IMR-90 (cell line): ENCODE measurements at regions not wholly inside any gene's neighbourhood (a gene's known extent, or its start where the extent isn't known, plus 50 kb on each side); places are given as distances from the start of the nearest gene placed in this dataset.

Experiments used
- ATAC-seq: fragments of 200-7000 bp; cut with Tn5 transposase; 2 replicates; pipeline ENCODE4 v1.9.1; 2020; ENCODE audit warnings: low read depth, mild to moderate bottlenecking, moderate library complexity
- BruUV-seq: library from RNA; stranded (reverse); fragments of 400-500 nt; replicated peaks from 2 replicates; lab custom pipeline; 2021; lab: Mats Ljungman, UMichigan
- CTCF ChIA-PET: fragments of 300-600 bp; formaldehyde crosslinking; extraction: SDS; loops from one replicate; lab custom pipeline; 2021; ENCODE audit warnings: antibody characterized with exemption; lab: Yijun Ruan, JAX
- POLR2A ChIA-PET: fragments of 300-600 bp; sonication (Branson Sonifier 250); formaldehyde crosslinking; loops from one replicate; lab custom pipeline; 2022; ENCODE audit warnings: antibody characterized with exemption; ENCODE audit not compliant: unreplicated experiment; lab: Charles Lee
- DNase-seq: peaks from one replicate; pipeline ENCODE4 v3.0.0; 2013
- H2AFZ ChIP-seq: replicated peaks from 2 replicates; pipeline ENCODE3; 2013; ENCODE audit warnings: low read length, mild to moderate bottlenecking; ENCODE audit not compliant: poor library complexity
- H2AK5ac ChIP-seq: 2 replicates; pipeline ENCODE4 v1.6.1; 2013; ENCODE audit warnings: low read depth, low read length, inconsistent platforms
- H2AK9ac ChIP-seq: replicated peaks from 2 replicates; pipeline ENCODE3; 2013; ENCODE audit warnings: mild to moderate bottlenecking, low read depth, low read length, moderate library complexity; ENCODE audit not compliant: poor library complexity
- H2BK120ac ChIP-seq: 2 replicates; pipeline ENCODE4 v1.6.1; 2013; ENCODE audit warnings: low read depth, low read length, inconsistent platforms
- H2BK15ac ChIP-seq: 3 replicates; pipeline ENCODE4 v1.6.1; 2013; ENCODE audit warnings: low read depth, low read length, inconsistent platforms
- H2BK20ac ChIP-seq: 2 replicates; pipeline ENCODE4 v1.6.1; 2013; ENCODE audit warnings: low read depth, mild to moderate bottlenecking, inconsistent platforms, low read length, moderate library complexity
- H2BK5ac ChIP-seq: 2 replicates; pipeline ENCODE4 v1.6.1; 2013; ENCODE audit warnings: mild to moderate bottlenecking, low read depth, low read length, inconsistent platforms; ENCODE audit not compliant: poor library complexity, severe bottlenecking
- H3K14ac ChIP-seq: replicated peaks from 2 replicates; pipeline ENCODE4 v1.6.1; 2013; ENCODE audit warnings: low read depth, low read length, inconsistent platforms
- H3K18ac ChIP-seq: 2 replicates; pipeline ENCODE4 v1.6.1; 2013; ENCODE audit warnings: low read depth, low read length, control low read depth
- H3K23ac ChIP-seq: 2 replicates; pipeline ENCODE4 v1.6.1; 2013; ENCODE audit warnings: low read depth, low read length, inconsistent platforms
- H3K27ac ChIP-seq: 2 replicates; pipeline ENCODE4 v1.5.1; 2013; ENCODE audit warnings: mild to moderate bottlenecking, control low read depth, low read length; ENCODE audit not compliant: insufficient read depth
- H3K27me3 ChIP-seq: 2 replicates; pipeline ENCODE4 v1.6.1; 2013; ENCODE audit warnings: low read length; ENCODE audit not compliant: control insufficient read depth, insufficient read depth
- H3K36me3 ChIP-seq: 2 replicates; pipeline ENCODE4 v1.6.1; 2013; ENCODE audit warnings: low read length, mixed read lengths; ENCODE audit not compliant: control insufficient read depth, insufficient read depth
- H3K4ac ChIP-seq: 2 replicates; pipeline ENCODE4 v1.6.1; 2013; ENCODE audit warnings: low read depth, low read length, inconsistent platforms
- H3K4me1 ChIP-seq: 2 replicates; pipeline ENCODE4 v1.6.1; 2013; ENCODE audit warnings: low read length, mixed read lengths; ENCODE audit not compliant: control insufficient read depth, insufficient read depth
- H3K4me2 ChIP-seq: 2 replicates; pipeline ENCODE4 v1.6.1; 2013; ENCODE audit warnings: low read depth, mild to moderate bottlenecking, control low read depth, low read length, moderate library complexity
- H3K4me3 ChIP-seq: 2 replicates; pipeline ENCODE4 v1.5.1; 2013; ENCODE audit warnings: low read depth, mild to moderate bottlenecking, control low read depth, low read length, moderate library complexity; ENCODE audit not compliant: insufficient read depth
- H3K56ac ChIP-seq: 2 replicates; pipeline ENCODE4 v1.6.1; 2013; ENCODE audit warnings: low read length, inconsistent platforms; ENCODE audit not compliant: insufficient read depth; ENCODE audit errors: extremely low read depth
- H3K79me1 ChIP-seq, 2 experiments: 2 replicates each; pipeline ENCODE4 v1.6.1; 2013; ENCODE audit warnings: low read length in 2 of 2, inconsistent platforms in 1 of 2, low read depth in 1 of 2
- H3K9ac ChIP-seq: 2 replicates; pipeline ENCODE4 v1.6.1; 2013; ENCODE audit warnings: low read depth, low read length, control low read depth
- H3K9me1 ChIP-seq: 2 replicates; pipeline ENCODE4 v1.6.1; 2013; ENCODE audit warnings: low read length, inconsistent platforms; ENCODE audit not compliant: insufficient read depth
- H3K9me3 ChIP-seq: 2 replicates; pipeline ENCODE4 v1.6.1; 2013; ENCODE audit warnings: low read length; ENCODE audit not compliant: control insufficient read depth, insufficient read depth
- H4K20me1 ChIP-seq: 2 replicates; pipeline ENCODE4 v1.6.1; 2013; ENCODE audit warnings: low read length, inconsistent platforms; ENCODE audit not compliant: insufficient read depth
- H4K5ac ChIP-seq: 2 replicates; pipeline ENCODE4 v1.6.1; 2013; ENCODE audit warnings: mild to moderate bottlenecking, low read depth, low read length, control low read depth
- H4K8ac ChIP-seq, 2 experiments: 2 replicates each; pipeline ENCODE4 v1.6.1; 2013; ENCODE audit warnings: low read depth in 2 of 2, low read length in 2 of 2, control low read depth in 1 of 2, inconsistent platforms in 1 of 2
- H4K91ac ChIP-seq: 2 replicates; pipeline ENCODE4 v1.6.1; 2013; ENCODE audit warnings: low read depth, low read length, inconsistent platforms; ENCODE audit not compliant: insufficient read depth
- RFX5 ChIP-seq: IDR thresholded peaks from 2 replicates; pipeline ENCODE4 v1.8.0; 2012; ENCODE audit warnings: low read depth, mild to moderate bottlenecking, low read length, moderate library complexity
- WGBS, 2 experiments: methylation state at CpG; one replicate each; pipeline versions ENCODE4 v1.1.5 to v1.1.7; 2013; ENCODE audit warnings: missing lambda C conversion rate in 2 of 2; ENCODE audit not compliant: insufficient read length in 1 of 2; ENCODE audit errors: extremely low coverage in 2 of 2; 5-methylcytosine and 5-hydroxymethylcytosine counted together
- dilution Hi-C: fragments of 300-500 bp; cut with HindIII; formaldehyde crosslinking; loops from one replicate; pipeline ENCODE4 v1.14.3; 2018; ENCODE audit warnings: low sequenced_read_pairs; ENCODE audit not compliant: unreplicated experiment
- in situ Hi-C: fragments of 300-500 bp; cut with MboI; formaldehyde crosslinking; loops from 3 replicates; pipeline ENCODE4 v1.14.3; 2019; ENCODE audit warnings: low sequenced_read_pairs, inconsistent platforms, mixed read lengths
- intact Hi-C: fragments of 100-400 bp; cut with micrococcal nuclease; formaldehyde crosslinking; loops from 2 replicates; pipeline ENCODE4 v1.10.0; 2022
- TF ChIP-seq, protein P1 (sequence below): fragments of 150-350 bp; IDR thresholded peaks from 2 replicates; pipeline ENCODE4 v1.6.1; 2017; ENCODE audit warnings: mild to moderate bottlenecking, antibody characterized with exemption, low read length, low read depth

- ChIA-PET CTCF (no interaction called here), POLR2A (no interaction called here)
- no CpG with 5 or more reads among the region's 1 CpG for WGBS, 2 experiments
- no peak overlapping the region for H3K4ac ChIP-seq
- H3K27ac ChIP-seq, result no peak overlapping the region
- TF ChIP-seq RFX5, result no peak
- TF ChIP-seq, protein P1, sequence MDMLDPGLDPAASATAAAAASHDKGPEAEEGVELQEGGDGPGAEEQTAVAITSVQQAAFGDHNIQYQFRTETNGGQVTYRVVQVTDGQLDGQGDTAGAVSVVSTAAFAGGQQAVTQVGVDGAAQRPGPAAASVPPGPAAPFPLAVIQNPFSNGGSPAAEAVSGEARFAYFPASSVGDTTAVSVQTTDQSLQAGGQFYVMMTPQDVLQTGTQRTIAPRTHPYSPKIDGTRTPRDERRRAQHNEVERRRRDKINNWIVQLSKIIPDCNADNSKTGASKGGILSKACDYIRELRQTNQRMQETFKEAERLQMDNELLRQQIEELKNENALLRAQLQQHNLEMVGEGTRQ, result no peak
- H3K9ac ChIP-seq, result no peak overlapping the region
- no peak overlapping the region for H2AFZ ChIP-seq
- no peak overlapping the region for H3K14ac ChIP-seq
- H2AK5ac ChIP-seq, result no peak overlapping the region
- dilution Hi-C loops, result no loop called here
- H3K36me3 ChIP-seq, result no peaks in the 10 kb centered on the region
- no peaks in the 10 kb centered on the region for H3K79me1 ChIP-seq
- H3K27me3 ChIP-seq, result peaks cover 3% of the 10 kb centered on the region; the same call in 1 of the 2 replicates
- intact Hi-C loops, result no loop called here
- H2BK120ac ChIP-seq, result no peak overlapping the region
- ATAC-seq, result no peak
- no peak overlapping the region for H3K4me3 ChIP-seq
- no peak overlapping the region for H4K8ac ChIP-seq
- no peak overlapping the region for H4K91ac ChIP-seq
- no peak overlapping the region for H3K4me2 ChIP-seq
- H3K9me1 ChIP-seq, result no peaks in the 10 kb centered on the region
- no peak overlapping the region for H4K5ac ChIP-seq
- no peak overlapping the region for H2BK20ac ChIP-seq
- no peak overlapping the region for H2AK9ac ChIP-seq
- H3K9me3 ChIP-seq, result no peaks in the 10 kb centered on the region
- BruUV-seq, result no TSS peak
- no peak for DNase-seq
- no peak overlapping the region for H3K56ac ChIP-seq
- no peak overlapping the region for H3K18ac ChIP-seq
- no peak overlapping the region for H2BK15ac ChIP-seq
- in situ Hi-C loops, result no loop called here
- H3K4me1 ChIP-seq, result peaks cover 2% of the 10 kb centered on the region; the same call in 1 of the 2 replicates
- H3K23ac ChIP-seq, result no peak overlapping the region
- no peaks in the 10 kb centered on the region for H4K20me1 ChIP-seq
- no peak overlapping the region for H2BK5ac ChIP-seq
Observed at GRCh38 chr12:107282628-107283027, 189.3 kb upstream of the CRY1 start.
